ENCODE measurements at regions not wholly inside any gene's neighbourhood (a gene's known extent, or its start where the extent isn't known, plus 50 kb on each side); places are given as distances from the start of the nearest gene placed in this dataset.

GRCh38 chr1:37237948-37238347, 203.6 kb upstream of the GRIK3 start:
- H3K4me3 ChIP-seq (ENCODE audit: low read length in 2 of 2): no peak overlapping the region
- H3K27me3 ChIP-seq (ENCODE audit: control insufficient read depth in 1 of 2, insufficient read depth in 2 of 2, low read length in 2 of 2): peaks cover 11 to 17% of the 10 kb centered on the region in 2 donors
- H3K9ac ChIP-seq (ENCODE audit: low read length in 2 of 2): no peak overlapping the region
- no peak overlapping the region for H3K27ac ChIP-seq (ENCODE audit: low read length)
- no peaks in the 10 kb centered on the region for H3K9me3 ChIP-seq (ENCODE audit: control insufficient read depth in 2 of 2, low read length in 2 of 2)
- H3K36me3 ChIP-seq (ENCODE audit: control insufficient read depth in 2 of 2, insufficient read depth in 2 of 2, low read length in 2 of 2): no peaks in the 10 kb centered on the region
- no peaks in the 10 kb centered on the region for H3K4me1 ChIP-seq (ENCODE audit: control insufficient read depth, insufficient read depth, low read length)

GRCh38 chr1:37238364-37239224, 204.3 kb upstream of the GRIK3 start:
- Histone ChIP-seq H3K27ac (ENCODE audit: low read length) (no peak overlapping the region), H3K9me3 (ENCODE audit: control insufficient read depth in 2 of 2, low read length in 2 of 2) (no peaks in the 10 kb centered on the region), H3K4me3 (ENCODE audit: low read length in 2 of 2) (no peak overlapping the region), H3K9ac (ENCODE audit: low read length in 2 of 2) (no peak overlapping the region), H3K4me1 (ENCODE audit: control insufficient read depth, insufficient read depth, low read length) (no peaks in the 10 kb centered on the region), H3K36me3 (ENCODE audit: control insufficient read depth in 2 of 2, insufficient read depth in 2 of 2, low read length in 2 of 2) (no peaks in the 10 kb centered on the region), H3K27me3 (ENCODE audit: control insufficient read depth in 1 of 2, insufficient read depth in 2 of 2, low read length in 2 of 2) (peaks cover 9 to 17% of the 10 kb centered on the region in 2 donors)

GRCh38 chr1:37239225-37239740, 205.0 kb upstream of the GRIK3 start:
- Histone ChIP-seq H3K9me3 (ENCODE audit: control insufficient read depth in 2 of 2, low read length in 2 of 2) (no peaks in the 10 kb centered on the region), H3K27ac (ENCODE audit: low read length) (no peak overlapping the region), H3K4me1 (ENCODE audit: control insufficient read depth, insufficient read depth, low read length) (no peaks in the 10 kb centered on the region), H3K27me3 (ENCODE audit: control insufficient read depth in 1 of 2, insufficient read depth in 2 of 2, low read length in 2 of 2) (peaks cover 8 to 17% of the 10 kb centered on the region in 2 donors), H3K9ac (ENCODE audit: low read length in 2 of 2) (no peak overlapping the region), H3K36me3 (ENCODE audit: control insufficient read depth in 2 of 2, insufficient read depth in 2 of 2, low read length in 2 of 2) (no peaks in the 10 kb centered on the region), H3K4me3 (ENCODE audit: low read length in 2 of 2) (no peak overlapping the region)

- Histone ChIP-seq H3K36me3 (ENCODE audit: control insufficient read depth in 2 of 2, insufficient read depth in 2 of 2, low read length in 2 of 2) (no peaks in the 10 kb centered on the region), H3K9ac (ENCODE audit: low read length in 2 of 2) (no peak overlapping the region), H3K27me3 (ENCODE audit: control insufficient read depth in 1 of 2, insufficient read depth in 2 of 2, low read length in 2 of 2) (peaks cover 8 to 17% of the 10 kb centered on the region in 2 donors), H3K9me3 (ENCODE audit: control insufficient read depth in 2 of 2, low read length in 2 of 2) (no peaks in the 10 kb centered on the region), H3K27ac (ENCODE audit: low read length) (no peak overlapping the region), H3K4me1 (ENCODE audit: control insufficient read depth, insufficient read depth, low read length) (no peaks in the 10 kb centered on the region), H3K4me3 (ENCODE audit: low read length in 2 of 2) (no peak overlapping the region)
These were observed 206.6 kb upstream of the GRIK3 start for GRCh38 chr1:37240897-37241296.

GRCh38 chr1:37242501-37242900, 208.2 kb upstream of the GRIK3 start:
- peaks cover 12 to 17% of the 10 kb centered on the region in 2 donors for H3K27me3 ChIP-seq (ENCODE audit: control insufficient read depth in 1 of 2, insufficient read depth in 2 of 2, low read length in 2 of 2)

GRCh38 chr1:37243368-37244082, 209.2 kb upstream of the GRIK3 start:
- Histone ChIP-seq H3K4me1 (ENCODE audit: control insufficient read depth, insufficient read depth, low read length) (no peaks in the 10 kb centered on the region), H3K4me3 (ENCODE audit: low read length in 2 of 2) (no peak overlapping the region), H3K36me3 (ENCODE audit: control insufficient read depth in 2 of 2, insufficient read depth in 2 of 2, low read length in 2 of 2) (no peaks in the 10 kb centered on the region), H3K27ac (ENCODE audit: low read length) (no peak overlapping the region), H3K27me3 (ENCODE audit: control insufficient read depth in 1 of 2, insufficient read depth in 2 of 2, low read length in 2 of 2) (peaks cover 20 to 25% of the 10 kb centered on the region in 2 donors), H3K9me3 (ENCODE audit: control insufficient read depth in 2 of 2, low read length in 2 of 2) (no peaks in the 10 kb centered on the region), H3K9ac (ENCODE audit: low read length in 2 of 2) (no peak overlapping the region)

More at GRCh38 chr1:37242501-37242900, 208.2 kb upstream of the GRIK3 start:
- H3K27ac ChIP-seq (ENCODE audit: low read length): no peak overlapping the region
- no peaks in the 10 kb centered on the region for H3K36me3 ChIP-seq (ENCODE audit: control insufficient read depth in 2 of 2, insufficient read depth in 2 of 2, low read length in 2 of 2)
- H3K4me1 ChIP-seq (ENCODE audit: control insufficient read depth, insufficient read depth, low read length): no peaks in the 10 kb centered on the region
- no peak overlapping the region for H3K9ac ChIP-seq (ENCODE audit: low read length in 2 of 2)
- H3K9me3 ChIP-seq (ENCODE audit: control insufficient read depth in 2 of 2, low read length in 2 of 2): no peaks in the 10 kb centered on the region
- H3K4me3 ChIP-seq (ENCODE audit: low read length in 2 of 2): no peak overlapping the region

- H3K9me3 ChIP-seq (ENCODE audit: control insufficient read depth in 2 of 2, low read length in 2 of 2): no peaks in the 10 kb centered on the region
- H3K4me1 ChIP-seq (ENCODE audit: control insufficient read depth, insufficient read depth, low read length): no peaks in the 10 kb centered on the region
- no peak overlapping the region for H3K27ac ChIP-seq (ENCODE audit: low read length)
- H3K4me3 ChIP-seq (ENCODE audit: low read length in 2 of 2): no peak overlapping the region
- no peaks in the 10 kb centered on the region for H3K36me3 ChIP-seq (ENCODE audit: control insufficient read depth in 2 of 2, insufficient read depth in 2 of 2, low read length in 2 of 2)
- H3K9ac ChIP-seq (ENCODE audit: low read length in 2 of 2): no peak overlapping the region
- H3K27me3 ChIP-seq (ENCODE audit: control insufficient read depth in 1 of 2, insufficient read depth in 2 of 2, low read length in 2 of 2): peaks cover 21 to 22% of the 10 kb centered on the region in 2 donors
These were observed 209.8 kb upstream of the GRIK3 start for GRCh38 chr1:37244083-37244480.

GRCh38 chr1:37244815-37245214, 210.5 kb upstream of the GRIK3 start:
- H3K27me3 ChIP-seq (ENCODE audit: control insufficient read depth in 1 of 2, insufficient read depth in 2 of 2, low read length in 2 of 2): peaks cover 21 to 24% of the 10 kb centered on the region in 2 donors
- H3K4me1 ChIP-seq (ENCODE audit: control insufficient read depth, insufficient read depth, low read length): no peaks in the 10 kb centered on the region
- H3K4me3 ChIP-seq (ENCODE audit: low read length in 2 of 2): no peak overlapping the region
- no peak overlapping the region for H3K27ac ChIP-seq (ENCODE audit: low read length)
- H3K36me3 ChIP-seq (ENCODE audit: control insufficient read depth in 2 of 2, insufficient read depth in 2 of 2, low read length in 2 of 2): no peaks in the 10 kb centered on the region
- H3K9ac ChIP-seq (ENCODE audit: low read length in 2 of 2): no peak overlapping the region
- no peaks in the 10 kb centered on the region for H3K9me3 ChIP-seq (ENCODE audit: control insufficient read depth in 2 of 2, low read length in 2 of 2)

GRCh38 chr1:37246631-37247030, 212.3 kb upstream of the GRIK3 start:
- Histone ChIP-seq H3K36me3 (ENCODE audit: control insufficient read depth in 2 of 2, insufficient read depth in 2 of 2, low read length in 2 of 2) (no peaks in the 10 kb centered on the region), H3K9me3 (ENCODE audit: control insufficient read depth in 2 of 2, low read length in 2 of 2) (no peaks in the 10 kb centered on the region), H3K4me3 (ENCODE audit: low read length in 2 of 2) (no peak overlapping the region), H3K9ac (ENCODE audit: low read length in 2 of 2) (no peak overlapping the region), H3K4me1 (ENCODE audit: control insufficient read depth, insufficient read depth, low read length) (no peaks in the 10 kb centered on the region), H3K27me3 (ENCODE audit: control insufficient read depth in 1 of 2, insufficient read depth in 2 of 2, low read length in 2 of 2) (peaks cover 16 to 17% of the 10 kb centered on the region in 2 donors), H3K27ac (ENCODE audit: low read length) (no peak overlapping the region)

- Histone ChIP-seq H3K9ac (ENCODE audit: low read length in 2 of 2) (no peak overlapping the region), H3K27me3 (ENCODE audit: control insufficient read depth in 1 of 2, insufficient read depth in 2 of 2, low read length in 2 of 2) (peaks cover 18 to 21% of the 10 kb centered on the region in 2 donors), H3K27ac (ENCODE audit: low read length) (no peak overlapping the region), H3K4me3 (ENCODE audit: low read length in 2 of 2) (no peak overlapping the region), H3K9me3 (ENCODE audit: control insufficient read depth in 2 of 2, low read length in 2 of 2) (no peaks in the 10 kb centered on the region), H3K4me1 (ENCODE audit: control insufficient read depth, insufficient read depth, low read length) (no peaks in the 10 kb centered on the region), H3K36me3 (ENCODE audit: control insufficient read depth in 2 of 2, insufficient read depth in 2 of 2, low read length in 2 of 2) (no peaks in the 10 kb centered on the region)
These were observed 216.1 kb upstream of the GRIK3 start for GRCh38 chr1:37250371-37250770.
